ENCODE measurements at regions not wholly inside any gene's neighbourhood (a gene's known extent, or its start where the extent isn't known, plus 50 kb on each side); places are given as distances from the start of the nearest gene placed in this dataset.

- TF ChIP-seq CTCF (IDR thresholded peaks at IDR 0.05) (no peak), POLR2A (IDR thresholded peaks at IDR 0.05) (no peak)
These were observed 1445.4 kb downstream of the AACS start for GRCh38 chr12:126510630-126511029.

Measured in heart left ventricle (tissue), 13 donors.